ENCODE measurements at regions not wholly inside any gene's neighbourhood (a gene's known extent, or its start where the extent isn't known, plus 50 kb on each side); places are given as distances from the start of the nearest gene placed in this dataset.

DNA sequence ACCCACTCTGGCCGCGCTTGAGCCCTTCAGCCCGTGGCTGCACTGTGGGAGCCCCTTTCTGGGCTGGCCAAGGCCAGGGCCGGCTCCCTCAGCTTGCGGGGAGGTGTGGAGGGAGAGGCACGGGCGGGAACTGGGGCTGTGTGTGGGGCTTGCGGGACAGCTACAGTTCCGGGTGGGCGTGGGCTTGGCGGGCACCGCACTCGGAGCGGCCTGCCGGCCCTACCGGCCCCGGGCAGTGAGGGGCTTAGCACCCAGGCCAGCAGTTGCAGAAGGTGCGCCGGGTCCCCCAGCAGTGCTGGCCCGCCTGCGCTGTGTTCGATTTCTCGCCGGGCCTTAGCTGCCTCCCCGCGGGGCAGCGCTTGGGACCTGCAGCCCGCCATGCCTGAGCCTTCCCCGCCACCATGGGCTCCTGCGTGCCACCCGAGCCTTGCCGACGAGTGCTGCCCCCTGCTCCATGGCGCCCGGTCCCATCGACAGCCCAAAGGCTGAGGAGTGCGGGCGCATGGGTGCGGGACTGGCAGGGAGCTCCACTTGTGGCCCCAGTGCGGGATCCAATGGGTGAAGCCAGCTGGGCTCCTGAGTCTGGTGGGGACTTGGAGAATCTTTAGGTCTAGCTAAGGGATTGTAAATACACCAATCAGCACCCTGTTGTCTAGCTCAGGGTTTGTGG, 173.7 kb upstream of the FIGN start:
- no peak for TF ChIP-seq POLR2A (IDR thresholded peaks at IDR 0.05)
- TF ChIP-seq CTCF (IDR thresholded peaks at IDR 0.05) = no peak

Data from Peyer's patch (tissue), 4 donors.